ENCODE measurements at regions not wholly inside any gene's neighbourhood (a gene's known extent, or its start where the extent isn't known, plus 50 kb on each side); places are given as distances from the start of the nearest gene placed in this dataset.

- DNase-seq (ENCODE audit: low read depth, low spot score) (no peak), FAIRE-seq (no peak)
These were observed 244.9 kb upstream of the MYT1L start for GRCh38 chr2:2575870-2576386.

More at GRCh38 chr2:2575870-2576386, 244.9 kb upstream of the MYT1L start:
- in situ Hi-C loops (cut with MboI) (no loop called here), intact Hi-C loops (cut with micrococcal nuclease; ENCODE audit: unreplicated experiment) (no loop called here)
- H3K9ac ChIP-seq (ENCODE audit: control insufficient read depth, insufficient read depth, low read length), result no peak overlapping the region
- ChIA-PET SMC1A (ENCODE audit: uncharacterized antibody, unreplicated experiment) (no interaction called here), RAD21 (ENCODE audit: unreplicated experiment) (no interaction called here), POLR2A (no interaction called here), CTCF (no interaction called here)
- no peak overlapping the region for H3K4me3 ChIP-seq
- no peak overlapping the region for H2AFZ ChIP-seq (ENCODE audit: control insufficient read depth, low read depth, low read length)
- TF ChIP-seq POU2F2 (IDR thresholded peaks at IDR 0.05; ENCODE audit: borderline replicate concordance, low read depth, low read length) (no peak), HSF1 (IDR thresholded peaks at IDR 0.05; ENCODE audit: low read depth, low read length) (no peak), SRF (IDR thresholded peaks at IDR 0.05; ENCODE audit: low read depth in 2 of 2, low read length in 2 of 2) (no peak), SMC3 (IDR thresholded peaks at IDR 0.05; ENCODE audit: borderline replicate concordance, low read length) (no peak), GABPA (IDR thresholded peaks at IDR 0.05; ENCODE audit: low read depth) (no peak), MTA3 (IDR thresholded peaks at IDR 0.05; ENCODE audit: borderline replicate concordance, low read length) (no peak), ZSCAN29 (IDR thresholded peaks at IDR 0.05) (no peak), BCLAF1 (IDR thresholded peaks at IDR 0.05) (no peak), NFYB (IDR thresholded peaks at IDR 0.05; ENCODE audit: insufficient read depth, low read depth, low read length) (no peak), NFYA (IDR thresholded peaks at IDR 0.05; ENCODE audit: borderline replicate concordance, low read depth, low read length) (no peak), CHD1 (IDR thresholded peaks at IDR 0.05; ENCODE audit: low read depth, low read length) (no peak), SIX5 (IDR thresholded peaks at IDR 0.05; ENCODE audit: low read depth, low read length, severe bottlenecking) (no peak), ETV6 (conservative IDR thresholded peaks at IDR 0.05 in 1 of 2, IDR thresholded peaks at IDR 0.05 in 1 of 2; ENCODE audit: borderline replicate concordance in 1 of 2, low read depth in 1 of 2) (no peak), CTCF (IDR thresholded peaks at IDR 0.05 in 2 of 3, conservative IDR thresholded peaks at IDR 0.05 in 1 of 3; ENCODE audit: control insufficient read depth in 2 of 3, extremely low read depth in 1 of 3, insufficient read depth in 1 of 3, low read depth in 3 of 3, low read length in 3 of 3) (no peak), TBL1XR1 (IDR thresholded peaks at IDR 0.05; ENCODE audit: low read depth, low read length) (no peak), CBX5 (IDR thresholded peaks at IDR 0.05; ENCODE audit: low read depth) (no peak), KAT2A (conservative IDR thresholded peaks at IDR 0.05; ENCODE audit: control insufficient read depth, low read depth, low read length) (no peak)
- H3K9me3 ChIP-seq (replicated peaks; ENCODE audit: control insufficient read depth, insufficient read depth, low read length), result peaks cover 2% of the 10 kb centered on the region; the same call in 2 of the 3 replicates
- WGBS (ENCODE audit: insufficient coverage, insufficient replicate concordance, low lambda C conversion rate, missing lambda C conversion rate), result 68% methylated on average over 5 of the region's 5 CpGs
- no peaks in the 10 kb centered on the region for H3K4me1 ChIP-seq (ENCODE audit: control insufficient read depth, insufficient read depth, low read length)
- H3K4me2 ChIP-seq (ENCODE audit: control insufficient read depth, insufficient read depth), result no peak overlapping the region
- no peaks in the 10 kb centered on the region for H3K79me2 ChIP-seq (ENCODE audit: control insufficient read depth, insufficient read depth, low read length)
- BruUV-seq (replicated peaks), result no TSS peak
- H3K27ac ChIP-seq (ENCODE audit: control insufficient read depth, insufficient read depth), result no peak overlapping the region
- H3K27me3 ChIP-seq (replicated peaks in 1 of 2; ENCODE audit: control insufficient read depth in 2 of 2, insufficient read depth in 2 of 2, low read length in 1 of 2), result no peaks in the 10 kb centered on the region
- no peak for ATAC-seq
- no peaks in the 10 kb centered on the region for H3K36me3 ChIP-seq (ENCODE audit: control insufficient read depth in 2 of 2, insufficient read depth in 2 of 2, low read length in 1 of 2)
- H4K20me1 ChIP-seq (ENCODE audit: control insufficient read depth, insufficient read depth), result no peaks in the 10 kb centered on the region

Measured in GM12878 (cell line).